AG10803 (cell line): ENCODE measurements at regions not wholly inside any gene's neighbourhood (a gene's known extent, or its start where the extent isn't known, plus 50 kb on each side); places are given as distances from the start of the nearest gene placed in this dataset.

Source experiments
- DNase-seq: peaks from one replicate; pipeline ENCODE4 v3.0.0; 2010; ENCODE audit warnings: low read depth
- H3K4me3 ChIP-seq: 2 replicates; pipeline ENCODE4 v1.5.1; 2011; ENCODE audit warnings: mild to moderate bottlenecking, low read length, control low read depth
- CTCF ChIP-seq: conservative IDR thresholded peaks from 2 replicates; pipeline ENCODE4 v1.5.1; 2011; ENCODE audit warnings: mild to moderate bottlenecking, low read length, control low read depth, inconsistent platforms

- TF ChIP-seq CTCF = no peak
- DNase-seq = peak; percentile 35
- no peak overlapping the region for H3K4me3 ChIP-seq
These were observed 148.2 kb upstream of the COL11A1 start for GRCh38 chr1:103256490-103256889.

- no peak overlapping the region for H3K4me3 ChIP-seq
- DNase-seq = no peak
- TF ChIP-seq CTCF = no peak
These were observed 146.4 kb upstream of the COL11A1 start for GRCh38 chr1:103254691-103255090.

GRCh38 chr1:103250441-103250861 is 142.1 kb upstream of the COL11A1 start:
- no peak for TF ChIP-seq CTCF
- peak; percentile 6 for DNase-seq
- no peak overlapping the region for H3K4me3 ChIP-seq

GRCh38 chr1:103248417-103249102 is 140.2 kb upstream of the COL11A1 start:
- no peak overlapping the region for H3K4me3 ChIP-seq
- TF ChIP-seq CTCF = no peak
- DNase-seq = no peak

GRCh38 chr1:103247517-103247916 is 139.2 kb upstream of the COL11A1 start:
- no peak overlapping the region for H3K4me3 ChIP-seq
- no peak for DNase-seq
- TF ChIP-seq CTCF = no peak

GRCh38 chr1:103243481-103243880 is 135.2 kb upstream of the COL11A1 start:
- H3K4me3 ChIP-seq = no peak overlapping the region
- TF ChIP-seq CTCF = no peak
- DNase-seq = no peak

GRCh38 chr1:103239034-103239433 is 130.7 kb upstream of the COL11A1 start:
- TF ChIP-seq CTCF = no peak
- no peak overlapping the region for H3K4me3 ChIP-seq

More at GRCh38 chr1:103239034-103239433, 130.7 kb upstream of the COL11A1 start:
- DNase-seq = no peak
